Renal cortical epithelial cell (primary cell): ENCODE measurements at regions not wholly inside any gene's neighbourhood (a gene's known extent, or its start where the extent isn't known, plus 50 kb on each side); places are given as distances from the start of the nearest gene placed in this dataset.
"Not testable (repeated sequence)": the region's sequence is repeated elsewhere in the genome, so short reads cannot be mapped to it uniquely, and the experiment has no call there.

Experiments used
- DNase-seq: peaks from one replicate; pipeline ENCODE4 v3.0.0-alpha.2; 2011; ENCODE audit warnings: low read depth

GRCh38 chr6:86731631-86732030, 205.7 kb upstream of the HTR1E start:
- DNase-seq, result not testable (repeated sequence)

- DNase-seq, result not testable (repeated sequence)
Measured at GRCh38 chr6:86730772-86731171, 206.6 kb upstream of the HTR1E start.

- DNase-seq, result no peak
Measured at GRCh38 chr6:86730216-86730615, 207.1 kb upstream of the HTR1E start.

GRCh38 chr6:86728976-86729375, 208.4 kb upstream of the HTR1E start:
- no peak for DNase-seq

- no peak for DNase-seq
Measured at GRCh38 chr6:86724695-86725094, 212.6 kb upstream of the HTR1E start.

GRCh38 chr6:86723729-86724128, 213.6 kb upstream of the HTR1E start:
- DNase-seq, result no peak

GRCh38 chr6:86723151-86723550, 214.2 kb upstream of the HTR1E start:
- DNase-seq, result no peak

GRCh38 chr6:86722131-86722530, 215.2 kb upstream of the HTR1E start:
- no peak for DNase-seq

- peak; percentile 26 for DNase-seq
Measured at GRCh38 chr6:86715676-86716075, 221.7 kb upstream of the HTR1E start.

- DNase-seq, result no peak
Measured at GRCh38 chr6:86712039-86712438, 225.3 kb upstream of the HTR1E start.

- DNase-seq, result no peak
Measured at GRCh38 chr6:86707545-86708120, 229.7 kb upstream of the HTR1E start.

GRCh38 chr6:86706449-86706848, 230.9 kb upstream of the HTR1E start:
- DNase-seq, result no peak

- DNase-seq, result not testable (repeated sequence)
Measured at GRCh38 chr6:86701228-86701627, 236.1 kb upstream of the HTR1E start.

- peak; percentile 4 for DNase-seq
Measured at GRCh38 chr6:86686496-86686895, 250.8 kb upstream of the HTR1E start.

GRCh38 chr6:86685230-86685797, 252.0 kb upstream of the HTR1E start:
- no peak for DNase-seq

GRCh38 chr6:86683132-86683908, 254.0 kb upstream of the HTR1E start:
- DNase-seq, result no peak

- no peak for DNase-seq
Measured at GRCh38 chr6:86682297-86682696, 255.0 kb upstream of the HTR1E start.

- not testable (repeated sequence) for DNase-seq
Measured at GRCh38 chr6:86681140-86681539, 256.2 kb upstream of the HTR1E start.

GRCh38 chr6:86672125-86672524, 265.2 kb upstream of the HTR1E start:
- not testable (repeated sequence) for DNase-seq

GRCh38 chr6:86657192-86657591, 280.1 kb upstream of the HTR1E start:
- DNase-seq, result no peak

GRCh38 chr6:86629123-86629522, 308.2 kb upstream of the HTR1E start:
- DNase-seq, result no peak

- DNase-seq, result no peak
Measured at GRCh38 chr6:86619428-86619827, 317.9 kb upstream of the HTR1E start.

GRCh38 chr6:86615299-86615698, 322.0 kb upstream of the HTR1E start:
- DNase-seq, result no peak
